ENCODE measurements at regions not wholly inside any gene's neighbourhood (a gene's known extent, or its start where the extent isn't known, plus 50 kb on each side); places are given as distances from the start of the nearest gene placed in this dataset.

DNA sequence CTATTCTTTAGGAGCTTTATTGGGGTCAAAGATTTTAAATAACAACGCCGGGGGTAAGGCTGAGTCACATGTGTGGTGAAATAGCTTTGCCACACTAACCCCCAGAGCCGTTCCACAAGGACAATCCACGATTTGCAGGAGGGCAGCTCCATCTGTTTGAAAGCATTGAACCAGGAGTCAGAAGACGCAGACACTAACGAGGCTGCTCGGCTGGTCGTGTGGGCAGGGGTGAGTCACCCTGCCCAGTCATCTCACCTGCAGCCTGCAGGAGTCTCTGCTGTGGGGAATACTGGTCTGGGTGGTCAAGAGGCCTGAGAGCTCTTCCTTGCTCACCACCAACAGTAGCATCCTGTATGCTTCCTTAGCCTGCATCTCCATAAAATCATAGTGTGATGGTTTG, 149.2 kb upstream of the NCK2 start:
- DNase-seq (ENCODE audit: low read depth in 3 of 3): no peak

DNA sequence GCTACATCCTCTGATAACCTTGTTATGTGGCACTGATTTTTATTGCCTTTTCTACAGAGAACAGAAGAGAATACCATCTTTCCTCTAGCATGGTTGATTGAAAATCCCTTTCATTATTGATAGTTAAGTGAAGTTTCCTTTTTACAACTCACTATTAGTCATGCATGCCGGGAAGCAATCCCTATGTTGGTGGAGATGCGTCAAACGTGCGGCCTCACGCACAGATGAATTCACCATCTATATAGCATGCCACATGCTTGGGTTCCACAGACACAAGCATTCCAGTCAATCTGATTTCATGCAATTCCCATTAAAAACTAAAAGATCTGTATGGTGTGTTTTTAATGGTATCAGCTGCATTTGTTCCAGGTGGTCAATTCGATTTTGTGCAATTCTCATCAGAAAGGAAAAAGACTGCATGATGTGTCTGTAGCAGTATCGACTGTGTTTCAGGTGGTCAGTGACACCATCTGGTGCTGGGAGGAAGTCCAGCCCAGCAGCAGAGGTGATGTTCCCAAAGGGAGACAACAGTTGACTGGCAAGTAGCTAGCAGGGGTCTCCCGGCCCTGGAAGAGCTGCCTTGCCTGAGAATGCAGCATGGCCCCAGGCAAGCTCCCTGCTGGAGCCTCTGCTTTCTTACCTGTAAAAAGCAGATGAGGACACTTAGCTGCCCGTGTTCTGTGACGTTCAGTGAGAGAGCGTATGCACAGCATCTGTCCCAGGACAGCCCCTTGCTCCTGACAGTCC, 151.3 kb upstream of the NCK2 start:
- DNase-seq (ENCODE audit: low read depth in 3 of 3): no peak

DNA sequence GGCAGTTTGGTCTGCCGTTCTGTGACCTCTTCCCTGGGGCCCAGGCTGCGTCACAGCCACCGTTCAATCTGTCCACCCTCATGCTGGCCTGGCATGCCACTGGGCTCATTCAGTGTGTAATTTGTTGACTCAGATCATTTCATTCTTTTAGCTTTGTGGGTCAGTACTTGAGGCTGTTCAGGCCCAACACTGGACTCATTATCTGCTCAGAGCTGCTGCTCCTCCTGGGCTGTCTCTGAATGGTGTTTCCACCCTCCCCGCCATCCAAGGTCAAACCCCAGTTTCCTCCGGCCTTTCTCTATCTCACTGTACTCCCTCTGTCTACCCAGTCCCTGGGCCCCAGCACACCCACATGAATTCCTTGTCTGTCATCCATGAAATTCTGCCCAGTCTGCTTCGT, 152.4 kb upstream of the NCK2 start:
- no peak for DNase-seq (ENCODE audit: low read depth in 3 of 3)

DNA sequence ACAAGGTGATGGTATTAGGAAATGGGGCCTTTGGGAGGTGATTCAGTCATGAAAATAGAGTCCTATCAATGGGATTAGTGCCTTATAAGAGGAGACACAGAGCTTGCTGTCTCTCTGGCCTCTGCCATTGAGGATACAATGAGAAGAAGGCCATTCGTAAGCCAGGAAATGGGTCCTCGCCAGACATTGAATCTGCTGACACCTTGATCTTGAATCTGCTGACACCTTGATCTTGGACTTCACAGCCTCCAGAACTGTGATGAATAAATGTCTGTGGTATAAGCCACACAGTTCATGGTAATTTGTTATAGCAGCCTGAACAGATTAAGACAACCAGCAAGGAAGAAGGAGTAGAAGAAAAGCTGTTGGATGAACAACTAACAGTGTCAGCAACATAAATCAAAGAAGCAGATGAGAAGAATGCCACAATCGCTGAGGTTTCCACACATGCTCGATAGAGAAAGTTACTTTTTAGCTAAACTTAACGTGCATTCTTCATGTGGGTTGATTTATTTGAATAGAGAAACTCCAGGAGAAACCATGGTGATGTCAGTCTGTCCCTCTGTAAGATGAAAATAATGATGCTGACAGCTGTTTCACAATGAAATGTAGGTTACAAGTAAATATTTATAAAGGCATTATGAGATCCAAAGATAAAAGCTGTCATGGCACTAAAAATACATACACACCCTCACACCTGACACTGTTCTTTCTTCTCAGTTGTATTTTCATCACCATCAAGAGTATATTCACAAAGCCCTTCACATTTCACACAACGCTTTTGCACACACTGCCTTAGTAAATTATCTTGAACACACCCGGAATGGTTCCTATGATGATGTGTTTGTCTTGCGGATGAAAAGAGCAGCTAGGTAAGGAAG, 153.7 kb upstream of the NCK2 start:
- no peak for DNase-seq (ENCODE audit: low read depth in 3 of 3)

DNA sequence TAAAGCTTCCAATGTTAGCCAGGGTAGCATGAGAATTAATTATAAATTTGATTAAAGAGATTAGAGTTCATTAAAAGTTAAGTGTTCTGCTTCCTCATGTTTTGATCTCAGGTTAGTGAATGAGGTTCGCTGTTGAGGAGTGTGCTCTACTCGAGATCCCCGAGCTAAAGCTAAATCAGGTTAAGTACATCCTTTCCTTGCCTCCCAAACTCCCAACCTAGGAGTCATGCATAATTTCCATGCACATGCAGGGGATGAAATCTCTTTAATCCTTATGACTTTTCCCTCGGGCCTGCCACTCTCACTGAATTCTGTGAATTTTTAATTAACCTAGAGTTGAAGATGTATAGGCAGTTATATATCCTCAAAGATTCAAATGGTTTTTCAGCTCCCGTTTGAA, 156.1 kb upstream of the NCK2 start:
- no peak for DNase-seq (ENCODE audit: low read depth in 3 of 3)

DNA sequence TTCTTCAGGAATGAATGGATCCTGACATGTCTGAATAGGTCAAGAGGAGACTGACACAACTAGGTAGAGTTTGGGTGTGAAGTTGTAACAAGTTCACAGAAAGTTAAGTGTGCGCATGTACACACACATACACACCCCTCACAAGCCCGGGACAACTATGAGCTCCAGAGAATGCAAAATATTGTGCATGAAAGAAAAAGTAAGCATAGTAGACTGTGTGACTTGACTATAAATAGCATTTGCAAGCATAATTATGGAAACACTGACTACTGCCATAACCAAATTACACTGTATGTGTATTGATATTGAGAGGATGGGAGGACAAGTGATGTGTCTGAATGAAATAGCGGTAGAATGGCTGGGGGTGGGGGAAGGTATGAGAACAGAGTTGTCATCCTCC, 157.1 kb upstream of the NCK2 start:
- DNase-seq (ENCODE audit: low read depth in 3 of 3): no peak

DNA sequence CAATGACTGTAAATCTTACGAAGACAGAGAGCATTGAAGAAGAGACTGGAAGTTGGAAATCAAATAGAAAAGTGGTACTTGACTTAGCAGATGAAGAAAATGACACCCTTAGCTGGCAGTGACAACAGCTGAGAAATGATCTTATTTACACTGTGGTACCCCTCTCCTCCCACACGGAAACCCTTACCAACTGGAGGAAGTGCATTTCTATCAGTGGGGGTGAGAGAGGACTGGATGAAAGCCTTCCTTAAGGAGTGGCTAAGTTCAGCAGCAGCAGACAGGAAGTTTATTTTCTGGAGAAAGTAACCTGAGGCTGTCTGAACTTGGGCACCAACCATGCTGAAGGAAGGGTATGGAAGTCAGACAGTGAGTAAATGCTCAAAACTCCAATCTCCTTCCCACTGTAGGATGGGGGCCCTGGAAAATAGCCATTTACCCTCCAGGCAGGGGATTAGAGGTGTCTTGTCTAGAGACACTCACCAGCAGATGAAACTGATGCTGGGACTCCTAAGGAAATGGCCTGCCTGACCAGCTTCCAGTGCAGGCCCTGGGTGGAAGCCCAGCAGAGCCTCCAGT, 160.2 kb upstream of the NCK2 start:
- no peak for DNase-seq (ENCODE audit: low read depth in 3 of 3)

DNA sequence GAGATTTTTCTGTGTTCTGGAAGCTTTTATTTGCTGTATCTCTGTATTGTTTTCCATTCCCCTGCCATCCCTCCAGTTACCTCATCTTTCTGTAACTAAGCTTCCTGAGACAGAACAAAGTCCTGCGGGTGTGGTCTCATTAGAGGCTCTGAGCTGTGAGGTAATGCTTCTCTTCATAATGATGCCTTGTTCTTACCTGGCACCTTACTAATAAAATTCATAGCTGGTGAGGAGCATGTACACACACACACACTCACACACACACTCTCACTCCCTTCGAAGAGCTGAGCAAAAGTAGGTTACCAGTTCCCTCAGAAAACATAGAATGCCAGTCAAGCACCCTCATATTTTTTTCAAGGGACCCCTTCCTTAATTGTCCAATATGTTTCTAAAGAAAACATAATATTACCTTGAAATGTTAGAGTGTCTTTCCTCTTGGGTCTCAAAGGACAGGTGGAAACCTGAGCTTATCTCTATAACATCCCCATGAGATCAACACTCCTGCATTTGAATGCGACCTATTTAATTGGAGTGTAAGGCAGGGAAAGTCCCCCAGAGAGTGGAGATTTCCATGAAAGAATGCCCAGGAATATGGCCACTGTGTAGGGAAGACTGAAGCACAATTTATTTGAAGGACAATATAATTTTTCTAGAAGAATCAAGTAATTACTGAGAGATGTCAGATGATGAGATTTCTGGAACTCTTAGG, 161.6 kb upstream of the NCK2 start:
- no peak for DNase-seq (ENCODE audit: low read depth in 3 of 3)

DNA sequence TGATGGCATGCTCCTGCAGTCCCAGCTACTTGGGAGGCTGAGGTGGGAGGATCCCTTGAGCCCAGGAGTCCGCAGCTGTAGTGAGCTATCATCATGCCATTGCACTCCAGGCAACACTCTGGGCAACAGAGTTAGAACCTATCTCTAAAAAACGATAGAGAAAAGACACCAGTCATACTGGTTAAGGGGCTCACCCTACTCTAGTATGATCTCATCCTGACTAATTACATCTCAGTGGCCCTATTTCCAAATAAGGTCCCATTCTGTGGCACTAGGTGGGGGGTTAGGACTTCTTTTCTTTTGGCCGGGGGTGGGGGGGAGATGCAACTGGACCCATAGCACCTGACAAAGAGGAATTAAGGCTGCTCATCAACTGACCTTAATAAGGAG, 163.2 kb upstream of the NCK2 start:
- DNase-seq (ENCODE audit: low read depth in 3 of 3): no peak

DNA sequence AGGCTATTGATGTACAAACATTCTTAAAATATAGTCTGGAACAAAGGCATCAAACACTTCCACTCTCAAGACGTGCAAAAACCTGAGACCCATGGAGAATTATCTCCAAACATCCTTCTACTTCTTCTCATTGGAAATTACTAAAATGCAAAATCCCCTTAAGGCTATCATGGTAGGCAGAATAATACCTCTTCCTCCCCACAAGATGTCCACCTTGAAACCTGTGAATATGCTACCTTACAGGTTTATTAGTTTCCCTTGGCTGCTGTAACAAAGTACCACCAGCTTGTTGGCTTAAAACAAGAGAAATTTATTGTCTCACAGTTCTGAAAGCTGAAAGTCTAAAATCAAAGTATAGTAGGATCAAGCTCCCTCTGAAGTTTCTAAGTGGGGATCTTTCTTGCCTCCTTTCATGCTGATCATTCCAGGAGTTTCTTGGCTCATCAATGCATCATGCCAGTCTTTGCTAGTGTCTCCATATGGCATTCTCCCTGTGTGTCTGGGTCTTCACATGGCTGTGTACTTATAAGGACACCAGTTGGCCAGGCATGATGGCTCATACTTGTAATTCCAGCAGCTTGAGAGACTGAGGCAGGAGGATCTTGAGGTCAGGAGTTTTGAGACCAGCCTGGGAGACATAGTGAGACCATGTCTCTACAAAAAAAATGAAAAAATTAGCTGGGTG, 163.7 kb upstream of the NCK2 start:
- no peak for DNase-seq (ENCODE audit: low read depth in 3 of 3)

DNA sequence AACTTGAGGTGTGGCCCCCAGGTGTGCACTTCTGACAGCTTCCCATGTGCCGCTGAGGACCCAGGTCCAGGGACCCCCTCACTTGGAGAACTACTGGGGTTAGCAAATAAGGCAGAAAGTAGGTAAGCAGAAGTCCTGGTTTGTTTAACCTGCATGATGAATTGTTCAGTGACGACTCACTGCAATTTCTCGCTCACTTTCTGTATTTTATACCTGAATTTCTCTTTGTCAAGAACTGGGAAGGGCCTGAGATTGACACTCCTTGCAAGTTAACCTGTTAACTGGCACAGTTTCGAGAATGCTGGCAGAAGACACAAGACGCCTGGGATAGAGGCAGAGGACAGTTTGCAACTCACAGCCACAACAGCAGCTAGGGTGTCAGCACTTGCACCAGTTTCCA, 164.5 kb upstream of the NCK2 start:
- DNase-seq (ENCODE audit: low read depth in 3 of 3): no peak

DNA sequence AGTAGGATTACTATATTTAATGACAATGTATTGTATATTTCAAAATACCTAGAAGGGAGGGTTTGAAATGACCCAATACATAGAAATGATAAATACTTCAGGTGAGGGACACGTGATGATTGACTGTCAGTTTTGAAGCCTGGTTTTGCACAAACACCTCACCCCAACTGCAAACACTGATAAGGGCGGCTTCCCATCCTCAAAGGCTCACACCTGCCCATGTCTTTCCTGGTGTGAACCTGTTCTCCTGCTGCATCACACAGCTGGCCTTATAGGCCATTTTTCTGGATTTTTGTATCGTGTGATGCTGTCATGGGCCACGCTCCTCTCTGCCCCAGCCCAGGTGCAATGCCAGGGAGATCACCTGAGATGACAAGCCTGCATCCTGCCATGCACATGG, 166.5 kb upstream of the NCK2 start:
- DNase-seq (ENCODE audit: low read depth in 3 of 3): no peak

DNA sequence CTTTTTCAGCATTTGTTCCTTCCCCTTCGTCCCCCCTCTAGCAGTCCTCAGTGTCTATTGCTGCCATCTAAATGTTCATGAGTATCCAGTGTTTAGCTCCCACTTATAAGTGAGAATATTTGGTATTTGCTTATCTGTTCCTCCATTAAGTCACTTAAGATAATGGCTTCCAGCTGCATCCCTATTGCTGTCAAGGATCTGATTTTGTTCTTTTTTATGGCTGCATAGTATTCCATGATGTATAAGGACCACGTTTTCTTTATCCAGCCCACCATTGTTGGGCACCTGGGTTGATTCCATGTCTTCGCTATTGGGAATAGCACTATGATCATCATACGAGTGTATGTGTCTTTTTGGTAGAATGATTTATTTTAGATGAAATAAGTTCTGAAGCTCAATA, 166.9 kb upstream of the NCK2 start:
- DNase-seq (ENCODE audit: low read depth in 3 of 3): no peak

DNA sequence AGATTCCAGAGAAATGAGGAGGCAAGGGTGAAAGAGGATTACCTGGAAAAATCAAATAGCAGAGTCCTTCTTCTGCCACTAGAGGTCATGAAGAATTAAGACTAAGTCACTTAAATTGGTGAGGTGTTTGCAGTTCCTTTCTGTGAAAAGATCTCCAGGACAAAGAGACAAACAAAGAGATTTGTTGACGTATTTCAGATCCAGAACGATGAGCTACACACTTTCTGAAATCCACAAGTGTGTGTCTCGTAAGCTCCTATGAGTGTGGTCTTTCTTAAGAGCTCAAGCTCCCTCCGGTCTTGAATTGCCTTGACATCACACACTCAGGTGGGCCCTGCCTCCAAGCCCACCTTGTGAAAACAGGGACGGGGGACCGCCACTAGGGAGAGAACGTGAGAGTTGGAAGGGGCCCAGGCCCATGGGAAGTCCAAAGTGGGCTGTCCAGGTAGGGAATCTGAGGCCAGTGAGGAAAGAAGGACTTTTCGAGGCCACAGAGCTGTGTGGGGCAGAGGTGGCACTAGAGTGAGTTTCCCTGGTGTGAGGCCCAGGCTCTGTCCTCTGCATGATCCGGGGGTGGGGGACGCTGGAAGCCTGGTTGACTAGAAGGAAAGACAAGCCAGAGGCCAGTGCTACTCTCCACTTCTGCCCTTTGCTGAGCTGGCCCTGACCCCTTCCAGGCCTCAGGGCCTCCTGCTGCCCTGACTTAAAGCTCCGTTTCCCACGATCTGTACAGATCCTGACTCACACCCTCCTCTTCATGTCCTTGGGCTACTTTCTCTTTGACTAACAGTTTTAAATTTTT, 168.1 kb upstream of the NCK2 start:
- DNase-seq (ENCODE audit: low read depth in 3 of 3): no peak

DNA sequence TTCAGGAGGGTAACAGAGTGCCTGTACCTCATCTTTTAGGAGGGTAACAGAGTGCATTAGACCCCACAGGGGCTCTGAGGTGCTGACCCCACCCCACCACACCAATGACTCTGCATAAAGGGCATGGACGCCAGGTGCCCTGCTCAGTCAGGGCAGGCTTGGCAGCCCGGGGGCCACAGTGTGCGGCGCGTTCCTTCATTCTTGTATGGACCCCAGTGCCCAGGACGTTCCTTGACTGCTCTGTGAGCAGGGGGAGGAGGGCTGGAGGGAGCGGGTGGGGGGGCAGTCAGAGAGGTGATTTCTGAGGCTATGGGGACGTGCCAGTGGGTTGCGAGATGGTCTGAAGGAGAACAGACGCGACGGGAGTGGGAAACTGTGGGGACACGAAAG, 168.7 kb upstream of the NCK2 start:
- DNase-seq (ENCODE audit: low read depth in 3 of 3): no peak

DNA sequence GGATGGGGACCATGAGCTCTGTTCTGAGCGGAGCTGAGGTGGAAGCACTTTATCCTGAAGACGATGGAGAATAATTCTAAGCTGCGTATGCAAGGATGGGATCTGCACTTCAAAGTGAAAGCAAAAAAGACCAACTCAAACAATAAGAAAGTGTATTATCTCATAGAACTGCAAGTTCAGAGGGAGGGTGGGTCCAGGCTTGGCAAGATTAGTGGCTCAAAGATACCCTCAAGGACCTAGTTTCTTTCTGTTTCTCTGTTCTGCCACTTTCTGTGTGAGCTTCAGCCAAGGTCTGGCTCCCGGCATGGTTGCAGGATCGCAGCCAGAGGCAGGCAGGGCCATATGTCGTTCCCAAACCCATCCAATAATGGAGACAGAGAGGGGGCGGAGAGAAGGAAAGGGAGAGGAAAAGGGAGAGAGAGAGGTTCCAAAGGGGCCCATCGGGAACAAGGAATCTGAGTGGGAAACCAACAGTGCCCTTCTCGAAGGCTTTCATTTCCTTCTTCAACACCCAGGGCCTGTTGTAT, 169.2 kb upstream of the NCK2 start:
- no peak for DNase-seq (ENCODE audit: low read depth in 3 of 3)

DNA sequence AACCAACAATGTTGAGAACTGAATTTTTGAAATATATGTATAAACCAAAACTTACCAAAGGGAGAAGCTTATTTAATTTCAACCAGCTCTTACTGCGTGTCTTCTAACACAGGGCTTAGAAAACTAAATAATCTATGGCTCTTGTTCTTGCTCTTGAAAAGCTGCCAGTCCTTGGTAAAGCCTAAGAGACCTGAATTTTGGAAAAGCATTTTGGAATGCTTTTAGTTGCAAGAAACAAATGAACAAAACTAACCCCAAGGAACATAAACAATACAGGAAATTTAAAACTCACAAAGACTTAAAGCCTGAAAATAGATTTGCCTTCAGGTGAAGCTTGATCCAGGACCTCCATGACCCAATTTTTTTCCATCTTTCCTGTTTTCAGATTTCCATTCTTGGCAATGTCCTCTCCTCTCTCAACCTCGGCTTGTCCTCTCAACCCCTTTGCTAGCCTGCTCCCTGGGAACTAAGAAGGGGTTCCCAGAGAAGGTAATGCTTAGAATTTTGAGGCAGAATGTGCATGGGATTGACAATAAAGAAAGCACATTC, 169.8 kb upstream of the NCK2 start:
- DNase-seq (ENCODE audit: low read depth in 3 of 3): no peak

DNA sequence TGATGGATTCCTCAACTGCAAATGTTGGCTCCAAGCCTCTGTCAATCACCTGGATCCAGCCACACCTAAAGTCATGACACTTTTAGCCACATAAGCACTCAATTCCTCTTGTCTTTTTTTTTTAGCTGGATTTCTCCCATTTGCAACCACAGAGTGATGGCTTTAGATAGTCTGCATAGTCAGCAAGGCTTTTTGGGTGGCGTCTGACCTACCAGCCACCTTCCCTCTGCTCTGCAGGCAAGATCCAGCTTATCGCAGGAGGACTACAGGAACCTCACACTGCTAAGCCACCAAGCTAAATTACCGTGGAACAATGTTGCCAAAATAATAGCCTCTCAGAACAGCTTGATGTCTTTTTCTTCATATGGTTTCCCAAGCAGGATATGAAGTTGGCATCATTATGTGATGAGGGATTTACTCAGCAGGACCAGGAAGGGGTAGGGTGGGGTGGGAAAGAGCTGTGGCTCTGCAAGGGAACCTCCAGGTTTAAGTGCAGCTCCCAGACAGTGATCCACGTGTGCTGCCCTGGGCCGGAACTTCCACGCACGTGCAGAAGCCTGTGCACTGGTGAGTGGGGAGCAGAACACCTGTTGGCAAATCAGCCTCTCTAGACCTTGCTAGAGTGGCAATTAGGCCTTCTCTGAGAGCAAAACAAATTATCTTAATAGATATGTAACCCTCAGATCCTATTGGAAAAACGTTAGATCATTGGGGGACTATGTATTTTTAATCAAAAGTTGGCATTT, 170.6 kb upstream of the NCK2 start:
- DNase-seq (ENCODE audit: low read depth in 3 of 3): no peak

DNA sequence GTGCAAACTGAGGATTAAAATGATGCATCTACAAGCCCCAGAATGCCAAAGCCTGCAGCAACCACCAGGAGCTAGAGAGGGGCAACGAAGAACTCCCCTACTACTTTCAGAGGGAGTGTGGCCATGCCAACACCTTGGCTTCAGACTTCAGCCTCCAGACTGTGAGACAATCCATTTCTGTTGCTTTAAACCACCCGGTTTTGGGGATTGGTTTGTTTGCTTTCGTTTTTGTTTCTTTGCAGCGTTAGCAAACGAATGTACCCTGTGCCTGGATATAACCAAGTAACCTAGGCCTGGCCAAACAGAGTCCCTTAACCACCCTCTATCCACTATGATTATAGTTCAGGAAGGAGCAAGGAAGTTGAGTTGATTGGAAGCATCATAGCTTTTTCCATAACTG, 171.2 kb upstream of the NCK2 start:
- no peak for DNase-seq (ENCODE audit: low read depth in 3 of 3)
